ENCODE measurements at regions not wholly inside any gene's neighbourhood (a gene's known extent, or its start where the extent isn't known, plus 50 kb on each side); places are given as distances from the start of the nearest gene placed in this dataset.

- no peak for DNase-seq (ENCODE audit: low read depth)
Observed at GRCh38 chr10:125514206-125515162, 168.5 kb downstream of the TEX36 start.

GRCh38 chr10:125513429-125514182 is 169.4 kb downstream of the TEX36 start:
- DNase-seq (ENCODE audit: low read depth): no peak

- DNase-seq (ENCODE audit: low read depth): no peak
Observed at GRCh38 chr10:125510998-125511397, 172.0 kb downstream of the TEX36 start.

- DNase-seq (ENCODE audit: low read depth): no peak
Observed at GRCh38 chr10:125505648-125506047, 177.3 kb downstream of the TEX36 start.

GRCh38 chr10:125502276-125502675 is 180.7 kb downstream of the TEX36 start:
- DNase-seq (ENCODE audit: low read depth): no peak

GRCh38 chr10:125495386-125495785 is 187.6 kb downstream of the TEX36 start:
- no peak for DNase-seq (ENCODE audit: low read depth)

- DNase-seq (ENCODE audit: low read depth): no peak
Observed at GRCh38 chr10:125494651-125495239, 188.2 kb downstream of the TEX36 start.

- no peak for DNase-seq (ENCODE audit: low read depth)
Observed at GRCh38 chr10:125491381-125491780, 191.6 kb downstream of the TEX36 start.

GRCh38 chr10:125489731-125490130 is 193.2 kb downstream of the TEX36 start:
- DNase-seq (ENCODE audit: low read depth): no peak

GRCh38 chr10:125485665-125486064 is 197.3 kb downstream of the TEX36 start:
- no peak for DNase-seq (ENCODE audit: low read depth)

- DNase-seq (ENCODE audit: low read depth): no peak
Observed at GRCh38 chr10:125484035-125484732, 198.8 kb downstream of the TEX36 start.

- DNase-seq (ENCODE audit: low read depth): no peak
Observed at GRCh38 chr10:125482637-125483036, 200.3 kb downstream of the TEX36 start.

- DNase-seq (ENCODE audit: low read depth): no peak
Observed at GRCh38 chr10:125482108-125482507, 200.9 kb downstream of the TEX36 start.

GRCh38 chr10:125479059-125479458 is 203.9 kb downstream of the TEX36 start:
- no peak for DNase-seq (ENCODE audit: low read depth)

- DNase-seq (ENCODE audit: low read depth): no peak
Observed at GRCh38 chr10:125475815-125476214, 207.1 kb downstream of the TEX36 start.

- no peak for DNase-seq (ENCODE audit: low read depth)
Observed at GRCh38 chr10:125473143-125473793, 209.7 kb downstream of the TEX36 start.

- DNase-seq (ENCODE audit: low read depth): no peak
Observed at GRCh38 chr10:125472010-125472607, 210.9 kb downstream of the TEX36 start.

- no peak for DNase-seq (ENCODE audit: low read depth)
Observed at GRCh38 chr10:125468278-125468677, 214.7 kb downstream of the TEX36 start.

- DNase-seq (ENCODE audit: low read depth): no peak
Observed at GRCh38 chr10:125466685-125467084, 216.3 kb downstream of the TEX36 start.

GRCh38 chr10:125462845-125463244 is 220.1 kb downstream of the TEX36 start:
- no peak for DNase-seq (ENCODE audit: low read depth)

- DNase-seq (ENCODE audit: low read depth): no peak
Observed at GRCh38 chr10:125460326-125460725, 222.6 kb downstream of the TEX36 start.
